GM12878 (cell line): ENCODE measurements at regions not wholly inside any gene's neighbourhood (a gene's known extent, or its start where the extent isn't known, plus 50 kb on each side); places are given as distances from the start of the nearest gene placed in this dataset.

Experiments
- ATAC-seq: fragments of 200-7000 bp; cut with Tn5 transposase; 3 replicates; pipeline ENCODE4 v1.9.1; 2020; ENCODE audit warnings: mild to moderate bottlenecking, moderate library complexity
- BruUV-seq: library from RNA; stranded (reverse); fragments of 400-500 nt; replicated peaks from 2 replicates; lab custom pipeline; 2021; lab: Mats Ljungman, UMichigan
- CTCF ChIA-PET: fragments of 300-600 bp; sonication (Branson Sonifier 250); formaldehyde crosslinking; extraction: SDS; loops from one replicate; lab custom pipeline; 2021; ENCODE audit warnings: inconsistent platforms; lab: Yijun Ruan, JAX
- POLR2A ChIA-PET: fragments of 350-600 bp; formaldehyde crosslinking; extraction: SDS; loops from one replicate; lab custom pipeline; 2021; ENCODE audit warnings: inconsistent platforms; lab: Charles Lee
- RAD21 ChIA-PET: fragments of 300-600 bp; sonication (Branson Sonifier 250); formaldehyde crosslinking; loops from one replicate; lab custom pipeline; 2023; ENCODE audit warnings: antibody characterized with exemption; ENCODE audit not compliant: unreplicated experiment; lab: Charles Lee
- SMC1A ChIA-PET: fragments of 300-600 bp; sonication (Branson Sonifier 250); formaldehyde crosslinking; loops from one replicate; lab custom pipeline; 2023; ENCODE audit not compliant: unreplicated experiment, uncharacterized antibody; lab: Charles Lee
- DNase-seq: peaks from one replicate; pipeline ENCODE4 v3.0.0-alpha.2; 2011; ENCODE audit warnings: low read depth, low spot score
- FAIRE-seq: peaks from 3 replicates; lab custom pipeline; 2011; peaks lifted over from hg19 to GRCh38; lab: Jason Lieb, UNC
- H2AFZ ChIP-seq: 2 replicates; pipeline ENCODE4 v1.6.0; 2011; ENCODE audit warnings: low read depth, low read length, control low read depth; ENCODE audit not compliant: control insufficient read depth
- H3K27ac ChIP-seq: 2 replicates; pipeline ENCODE4 v1.5.1; 2011; ENCODE audit warnings: control low read depth; ENCODE audit not compliant: control insufficient read depth, insufficient read depth
- H3K27me3 ChIP-seq, 2 experiments: replicated peaks in 1 of 2; 2 replicates each; pipeline versions ENCODE4 v1.6.0 to v1.6.1; 2011; ENCODE audit warnings: low read length in 1 of 2; ENCODE audit not compliant: control insufficient read depth in 2 of 2, insufficient read depth in 2 of 2
- H3K36me3 ChIP-seq, 2 experiments: 2 replicates each; pipeline ENCODE4 v1.5.1; 2011; ENCODE audit warnings: low read length in 1 of 2; ENCODE audit not compliant: control insufficient read depth in 2 of 2, insufficient read depth in 2 of 2
- H3K4me1 ChIP-seq: 2 replicates; pipeline ENCODE4 v1.6.1; 2011; ENCODE audit warnings: mild to moderate bottlenecking, low read length, moderate library complexity, mixed read lengths; ENCODE audit not compliant: control insufficient read depth, insufficient read depth
- H3K4me2 ChIP-seq: 2 replicates; pipeline ENCODE4 v1.6.0; 2011; ENCODE audit warnings: control low read depth; ENCODE audit not compliant: control insufficient read depth, insufficient read depth
- H3K4me3 ChIP-seq: fragments of 200-600 bp; sonication (generic); 2 replicates; pipeline ENCODE4 v1.5.1; 2016
- H3K79me2 ChIP-seq: 2 replicates; pipeline ENCODE4 v1.6.0; 2011; ENCODE audit warnings: low read length; ENCODE audit not compliant: control insufficient read depth, insufficient read depth
- H3K9ac ChIP-seq: 2 replicates; pipeline ENCODE4 v1.8.0; 2011; ENCODE audit warnings: low read length, control low read depth, mixed read lengths; ENCODE audit not compliant: control insufficient read depth, insufficient read depth
- H3K9me3 ChIP-seq: replicated peaks from 3 replicates; pipeline ENCODE4 v1.5.1; 2011; ENCODE audit warnings: mild to moderate bottlenecking, low read length; ENCODE audit not compliant: control insufficient read depth, insufficient read depth
- H4K20me1 ChIP-seq: 2 replicates; pipeline ENCODE4 v1.6.0; 2011; ENCODE audit not compliant: control insufficient read depth, insufficient read depth
- BHLHE40 ChIP-seq, 2 experiments: fragments of 450-650 bp in 1 of 2; IDR thresholded peaks; 2 replicates each; pipeline ENCODE4 v1.6.1; 2011 to 2017; ENCODE audit warnings: low read depth in 2 of 2, borderline replicate concordance in 1 of 2, improper control_type of control experiment in 1 of 2, low read length in 1 of 2, mild to moderate bottlenecking in 1 of 2
- GABPA ChIP-seq: IDR thresholded peaks from 2 replicates; pipeline ENCODE4 v1.6.1; 2014; ENCODE audit warnings: antibody characterized with exemption, low read depth, mild to moderate bottlenecking, inconsistent platforms
- HDAC6 ChIP-seq: fragments of 200-600 bp; sonication (generic); IDR thresholded peaks from one replicate; pipeline ENCODE4 v1.8.0; 2017; ENCODE audit warnings: antibody characterized with exemption; ENCODE audit not compliant: unreplicated experiment
- HDGF ChIP-seq: fragments of 450-650 bp; IDR thresholded peaks from 2 replicates; pipeline ENCODE4 v1.6.1; 2016; ENCODE audit warnings: antibody characterized with exemption
- KDM1A ChIP-seq: fragments of 200-600 bp; sonication (generic); IDR thresholded peaks from 2 replicates; pipeline ENCODE4 v1.6.1; 2016; ENCODE audit warnings: borderline replicate concordance
- NRF1 ChIP-seq: conservative IDR thresholded peaks from 2 replicates; pipeline ENCODE4 v1.6.1; 2011; ENCODE audit warnings: mild to moderate bottlenecking, low read depth, low read length, improper control_type of control experiment
- RBBP5 ChIP-seq: fragments of 200-600 bp; sonication (generic); conservative IDR thresholded peaks from 2 replicates; pipeline ENCODE4 v1.6.1; 2016
- RELA ChIP-seq: fragments of 450-650 bp; IDR thresholded peaks from 2 replicates; pipeline ENCODE4 v1.8.0; 2014; ENCODE audit warnings: borderline replicate concordance; ENCODE audit not compliant: partially characterized antibody
- RUNX3 ChIP-seq: IDR thresholded peaks from 2 replicates; pipeline ENCODE4 v1.6.1; 2012; ENCODE audit warnings: low read length, inconsistent platforms
- ZNF24 ChIP-seq: fragments of 450-650 bp; IDR thresholded peaks from 2 replicates; pipeline ENCODE4 v1.6.1; 2017; ENCODE audit warnings: antibody characterized with exemption, mild to moderate bottlenecking
- in situ Hi-C: fragments of 300-500 bp; cut with MboI; formaldehyde crosslinking; loops from 9 replicates; pipeline ENCODE4 v1.14.3; 2018; ENCODE audit warnings: mixed read lengths
- intact Hi-C: fragments of 100-400 bp; cut with micrococcal nuclease; formaldehyde crosslinking; loops from one replicate; pipeline ENCODE4 v1.14.2; 2022; ENCODE audit not compliant: unreplicated experiment
- TF ChIP-seq, protein P1 (sequence below): fragments of 450-650 bp; formaldehyde crosslinking; IDR thresholded peaks from 2 replicates; pipeline ENCODE4 v1.4.0; 2022; ENCODE audit warnings: mild to moderate bottlenecking, moderate library complexity
- TF ChIP-seq, protein P2 (sequence below): fragments of 450-650 bp; IDR thresholded peaks from 2 replicates; pipeline ENCODE4 v1.6.1; 2017; ENCODE audit warnings: antibody characterized with exemption, mild to moderate bottlenecking, moderate library complexity
- TF ChIP-seq, protein P3 (sequence below): IDR thresholded peaks from 2 replicates; pipeline ENCODE4 v1.6.1; 2011; ENCODE audit warnings: borderline replicate concordance, low read depth, mild to moderate bottlenecking, moderate library complexity, mixed read lengths, low read length; ENCODE audit not compliant: insufficient read depth; ENCODE audit errors: extremely low read length
- TF ChIP-seq, protein P4 (sequence below), 3 experiments: IDR thresholded peaks in 2 of 3; conservative IDR thresholded peaks in 1 of 3; 2 replicates each; pipeline ENCODE4 v1.5.1; 2011; ENCODE audit warnings: low read depth in 3 of 3, low read length in 3 of 3, mild to moderate bottlenecking in 3 of 3, control low read depth in 2 of 3, moderate library complexity in 2 of 3, inconsistent platforms in 1 of 3, mixed read lengths in 1 of 3; ENCODE audit not compliant: control insufficient read depth in 2 of 3, insufficient read depth in 1 of 3; ENCODE audit errors: extremely low read depth in 1 of 3

DNA sequence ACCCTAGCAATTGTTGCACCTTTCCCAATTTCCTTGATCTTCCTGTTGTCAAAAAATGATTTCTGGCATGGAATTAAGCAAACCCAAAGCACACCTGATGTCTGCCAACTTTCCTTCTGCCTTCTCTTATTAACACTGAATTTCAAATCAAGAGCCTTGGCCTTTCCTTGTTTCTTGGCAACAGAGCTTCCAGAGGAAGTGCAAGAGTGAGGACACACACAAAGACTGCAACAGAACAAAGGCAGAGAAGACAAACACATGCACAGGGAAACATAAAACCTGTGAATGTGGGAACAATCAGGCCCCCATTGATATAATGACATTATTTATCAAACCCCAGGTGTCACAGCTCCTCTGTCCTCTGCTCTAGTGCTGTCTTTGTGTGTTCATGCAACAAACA lies 73.0 kb upstream of the IL6 start:
- no peaks in the 10 kb centered on the region for H4K20me1 ChIP-seq
- POLR2A ChIA-PET: no interaction called here
- peaks cover 0 to 6% of the 10 kb centered on the region in 2 experiments; a peak in 2 of 4 replicates for H3K27me3 ChIP-seq
- no peak overlapping the region for H3K4me3 ChIP-seq
- H3K4me1 ChIP-seq: no peaks in the 10 kb centered on the region
- ATAC-seq (no peak), DNase-seq (no peak), FAIRE-seq (no peak)
- H2AFZ ChIP-seq: no peak overlapping the region
- H3K9ac ChIP-seq: no peak overlapping the region
- no peak overlapping the region for H3K4me2 ChIP-seq
- no peaks in the 10 kb centered on the region for H3K36me3 ChIP-seq
- H3K79me2 ChIP-seq: no peaks in the 10 kb centered on the region
- H3K27ac ChIP-seq: no peak overlapping the region
- intact Hi-C loops (no loop called here), in situ Hi-C loops (no loop called here)
- RAD21 ChIA-PET: no interaction called here
- CTCF ChIA-PET: no interaction called here
- SMC1A ChIA-PET: no interaction called here
- H3K9me3 ChIP-seq: no peaks in the 10 kb centered on the region; the same call in 2 of the 3 replicates
- no TSS peak for BruUV-seq
- TF ChIP-seq RBBP5 (no peak), ZNF24 (no peak), BHLHE40 (IDR thresholded peaks at IDR 0.05; ENCODE audit: borderline replicate concordance in 1 of 2, low read depth in 2 of 2, low read length in 1 of 2) (no peak), RELA (no peak), NRF1 (no peak), HDAC6 (no peak), KDM1A (no peak), HDGF (no peak), GABPA (no peak), RUNX3 (no peak)
- TF ChIP-seq, protein P1, sequence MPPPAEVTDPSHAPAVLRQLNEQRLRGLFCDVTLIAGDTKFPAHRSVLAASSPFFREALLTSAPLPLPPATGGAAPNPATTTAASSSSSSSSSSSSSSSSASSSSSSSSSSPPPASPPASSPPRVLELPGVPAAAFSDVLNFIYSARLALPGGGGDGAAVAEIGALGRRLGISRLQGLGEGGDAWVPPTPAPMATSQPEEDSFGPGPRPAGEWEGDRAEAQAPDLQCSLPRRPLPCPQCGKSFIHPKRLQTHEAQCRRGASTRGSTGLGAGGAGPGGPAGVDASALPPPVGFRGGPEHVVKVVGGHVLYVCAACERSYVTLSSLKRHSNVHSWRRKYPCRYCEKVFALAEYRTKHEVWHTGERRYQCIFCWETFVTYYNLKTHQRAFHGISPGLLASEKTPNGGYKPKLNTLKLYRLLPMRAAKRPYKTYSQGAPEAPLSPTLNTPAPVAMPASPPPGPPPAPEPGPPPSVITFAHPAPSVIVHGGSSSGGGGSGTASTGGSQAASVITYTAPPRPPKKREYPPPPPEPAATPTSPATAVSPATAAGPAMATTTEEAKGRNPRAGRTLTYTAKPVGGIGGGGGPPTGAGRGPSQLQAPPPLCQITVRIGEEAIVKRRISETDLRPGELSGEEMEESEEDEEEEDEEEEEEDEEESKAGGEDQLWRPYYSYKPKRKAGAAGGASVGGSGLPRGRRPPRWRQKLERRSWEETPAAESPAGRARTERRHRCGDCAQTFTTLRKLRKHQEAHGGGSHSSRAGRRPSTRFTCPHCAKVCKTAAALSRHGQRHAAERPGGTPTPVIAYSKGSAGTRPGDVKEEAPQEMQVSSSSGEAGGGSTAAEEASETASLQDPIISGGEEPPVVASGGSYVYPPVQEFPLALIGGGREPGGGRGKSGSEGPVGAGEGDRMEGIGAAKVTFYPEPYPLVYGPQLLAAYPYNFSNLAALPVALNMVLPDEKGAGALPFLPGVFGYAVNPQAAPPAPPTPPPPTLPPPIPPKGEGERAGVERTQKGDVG (CRISPR knock-in tag): no peak
- TF ChIP-seq, protein P2, sequence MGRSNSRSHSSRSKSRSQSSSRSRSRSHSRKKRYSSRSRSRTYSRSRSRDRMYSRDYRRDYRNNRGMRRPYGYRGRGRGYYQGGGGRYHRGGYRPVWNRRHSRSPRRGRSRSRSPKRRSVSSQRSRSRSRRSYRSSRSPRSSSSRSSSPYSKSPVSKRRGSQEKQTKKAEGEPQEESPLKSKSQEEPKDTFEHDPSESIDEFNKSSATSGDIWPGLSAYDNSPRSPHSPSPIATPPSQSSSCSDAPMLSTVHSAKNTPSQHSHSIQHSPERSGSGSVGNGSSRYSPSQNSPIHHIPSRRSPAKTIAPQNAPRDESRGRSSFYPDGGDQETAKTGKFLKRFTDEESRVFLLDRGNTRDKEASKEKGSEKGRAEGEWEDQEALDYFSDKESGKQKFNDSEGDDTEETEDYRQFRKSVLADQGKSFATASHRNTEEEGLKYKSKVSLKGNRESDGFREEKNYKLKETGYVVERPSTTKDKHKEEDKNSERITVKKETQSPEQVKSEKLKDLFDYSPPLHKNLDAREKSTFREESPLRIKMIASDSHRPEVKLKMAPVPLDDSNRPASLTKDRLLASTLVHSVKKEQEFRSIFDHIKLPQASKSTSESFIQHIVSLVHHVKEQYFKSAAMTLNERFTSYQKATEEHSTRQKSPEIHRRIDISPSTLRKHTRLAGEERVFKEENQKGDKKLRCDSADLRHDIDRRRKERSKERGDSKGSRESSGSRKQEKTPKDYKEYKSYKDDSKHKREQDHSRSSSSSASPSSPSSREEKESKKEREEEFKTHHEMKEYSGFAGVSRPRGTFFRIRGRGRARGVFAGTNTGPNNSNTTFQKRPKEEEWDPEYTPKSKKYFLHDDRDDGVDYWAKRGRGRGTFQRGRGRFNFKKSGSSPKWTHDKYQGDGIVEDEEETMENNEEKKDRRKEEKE: no peak
- TF ChIP-seq, protein P3, sequence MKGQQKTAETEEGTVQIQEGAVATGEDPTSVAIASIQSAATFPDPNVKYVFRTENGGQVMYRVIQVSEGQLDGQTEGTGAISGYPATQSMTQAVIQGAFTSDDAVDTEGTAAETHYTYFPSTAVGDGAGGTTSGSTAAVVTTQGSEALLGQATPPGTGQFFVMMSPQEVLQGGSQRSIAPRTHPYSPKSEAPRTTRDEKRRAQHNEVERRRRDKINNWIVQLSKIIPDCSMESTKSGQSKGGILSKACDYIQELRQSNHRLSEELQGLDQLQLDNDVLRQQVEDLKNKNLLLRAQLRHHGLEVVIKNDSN: no peak
- TF ChIP-seq, protein P4, sequence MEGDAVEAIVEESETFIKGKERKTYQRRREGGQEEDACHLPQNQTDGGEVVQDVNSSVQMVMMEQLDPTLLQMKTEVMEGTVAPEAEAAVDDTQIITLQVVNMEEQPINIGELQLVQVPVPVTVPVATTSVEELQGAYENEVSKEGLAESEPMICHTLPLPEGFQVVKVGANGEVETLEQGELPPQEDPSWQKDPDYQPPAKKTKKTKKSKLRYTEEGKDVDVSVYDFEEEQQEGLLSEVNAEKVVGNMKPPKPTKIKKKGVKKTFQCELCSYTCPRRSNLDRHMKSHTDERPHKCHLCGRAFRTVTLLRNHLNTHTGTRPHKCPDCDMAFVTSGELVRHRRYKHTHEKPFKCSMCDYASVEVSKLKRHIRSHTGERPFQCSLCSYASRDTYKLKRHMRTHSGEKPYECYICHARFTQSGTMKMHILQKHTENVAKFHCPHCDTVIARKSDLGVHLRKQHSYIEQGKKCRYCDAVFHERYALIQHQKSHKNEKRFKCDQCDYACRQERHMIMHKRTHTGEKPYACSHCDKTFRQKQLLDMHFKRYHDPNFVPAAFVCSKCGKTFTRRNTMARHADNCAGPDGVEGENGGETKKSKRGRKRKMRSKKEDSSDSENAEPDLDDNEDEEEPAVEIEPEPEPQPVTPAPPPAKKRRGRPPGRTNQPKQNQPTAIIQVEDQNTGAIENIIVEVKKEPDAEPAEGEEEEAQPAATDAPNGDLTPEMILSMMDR (IDR thresholded peaks at IDR 0.05 in 2 of 3, conservative IDR thresholded peaks at IDR 0.05 in 1 of 3; ENCODE audit: control insufficient read depth in 2 of 3, extremely low read depth in 1 of 3, insufficient read depth in 1 of 3, low read depth in 3 of 3, low read length in 3 of 3): no peak
